ENCODE measurements at regions not wholly inside any gene's neighbourhood (a gene's known extent, or its start where the extent isn't known, plus 50 kb on each side); places are given as distances from the start of the nearest gene placed in this dataset.

DNA sequence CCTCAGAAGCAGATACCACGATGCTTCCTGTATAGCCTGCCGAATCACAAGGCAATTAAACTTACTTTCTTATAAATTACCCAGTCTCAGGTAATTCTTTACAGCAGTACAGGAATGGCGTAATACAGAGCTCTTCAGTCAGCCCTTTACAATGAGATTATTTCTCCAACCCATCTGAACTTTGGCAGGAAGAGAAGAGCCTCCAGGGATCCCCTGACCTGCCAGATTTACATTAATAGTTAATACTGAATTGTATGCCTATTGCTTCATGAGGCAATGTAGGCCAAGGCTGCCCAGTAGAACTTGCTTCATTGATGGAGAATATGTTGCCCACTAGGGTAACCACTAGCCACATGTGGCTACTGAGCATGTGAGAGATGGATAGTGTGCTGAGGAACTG, 608.7 kb downstream of the SH2D4B start:
- TF ChIP-seq, protein P1, sequence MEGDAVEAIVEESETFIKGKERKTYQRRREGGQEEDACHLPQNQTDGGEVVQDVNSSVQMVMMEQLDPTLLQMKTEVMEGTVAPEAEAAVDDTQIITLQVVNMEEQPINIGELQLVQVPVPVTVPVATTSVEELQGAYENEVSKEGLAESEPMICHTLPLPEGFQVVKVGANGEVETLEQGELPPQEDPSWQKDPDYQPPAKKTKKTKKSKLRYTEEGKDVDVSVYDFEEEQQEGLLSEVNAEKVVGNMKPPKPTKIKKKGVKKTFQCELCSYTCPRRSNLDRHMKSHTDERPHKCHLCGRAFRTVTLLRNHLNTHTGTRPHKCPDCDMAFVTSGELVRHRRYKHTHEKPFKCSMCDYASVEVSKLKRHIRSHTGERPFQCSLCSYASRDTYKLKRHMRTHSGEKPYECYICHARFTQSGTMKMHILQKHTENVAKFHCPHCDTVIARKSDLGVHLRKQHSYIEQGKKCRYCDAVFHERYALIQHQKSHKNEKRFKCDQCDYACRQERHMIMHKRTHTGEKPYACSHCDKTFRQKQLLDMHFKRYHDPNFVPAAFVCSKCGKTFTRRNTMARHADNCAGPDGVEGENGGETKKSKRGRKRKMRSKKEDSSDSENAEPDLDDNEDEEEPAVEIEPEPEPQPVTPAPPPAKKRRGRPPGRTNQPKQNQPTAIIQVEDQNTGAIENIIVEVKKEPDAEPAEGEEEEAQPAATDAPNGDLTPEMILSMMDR (IDR thresholded peaks at IDR 0.05), result no peak
- TF ChIP-seq EP300 (IDR thresholded peaks at IDR 0.05) (no peak), POLR2A (IDR thresholded peaks at IDR 0.05) (no peak)
- intact Hi-C loops (cut with DNase I), result no loop called here
- H3K27me3 ChIP-seq, result no peaks in the 10 kb centered on the region
- no peak overlapping the region for H3K4me3 ChIP-seq
- H3K36me3 ChIP-seq, result no peaks in the 10 kb centered on the region
- no peaks in the 10 kb centered on the region for H3K9me3 ChIP-seq
- 80 to 90% (median 81%) methylated on average over 3 of the region's 3 CpGs for whole genome bisulfite sequencing, 3 donors
- DNase-seq, result no peak
- no peaks in the 10 kb centered on the region for H3K4me1 ChIP-seq (ENCODE audit: insufficient read depth)
- H3K27ac ChIP-seq, result no peak overlapping the region

DNA sequence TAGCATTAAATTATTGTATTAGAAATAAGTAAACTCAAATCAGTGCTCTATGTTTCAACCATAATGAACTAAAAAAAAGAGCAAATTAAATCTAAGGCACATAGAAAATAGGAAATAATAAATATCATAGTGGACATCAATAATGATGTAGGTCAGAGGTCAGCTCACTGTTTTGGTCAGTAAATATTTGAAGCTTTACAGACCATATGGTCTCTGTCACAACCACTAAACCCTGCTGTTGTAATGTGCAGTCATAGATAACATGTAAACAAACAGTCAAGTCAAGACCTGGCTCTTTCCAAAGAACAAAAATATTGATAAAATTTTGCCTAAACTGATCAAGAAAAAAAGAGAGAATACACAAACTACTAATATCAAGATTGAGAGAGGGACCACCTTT, 615.0 kb downstream of the SH2D4B start:
- no peak for TF ChIP-seq EP300 (IDR thresholded peaks at IDR 0.05)
- TF ChIP-seq, protein P1 (IDR thresholded peaks at IDR 0.05), result no peak
- TF ChIP-seq POLR2A (IDR thresholded peaks at IDR 0.05), result no peak
- intact Hi-C loops (cut with DNase I), result no loop called here
- Histone ChIP-seq H3K36me3 (no peaks in the 10 kb centered on the region), H3K27ac (no peak overlapping the region), H3K27me3 (no peaks in the 10 kb centered on the region), H3K4me1 (ENCODE audit: insufficient read depth) (no peaks in the 10 kb centered on the region), H3K9me3 (no peaks in the 10 kb centered on the region), H3K4me3 (no peak overlapping the region)
- no peak for DNase-seq

DNA sequence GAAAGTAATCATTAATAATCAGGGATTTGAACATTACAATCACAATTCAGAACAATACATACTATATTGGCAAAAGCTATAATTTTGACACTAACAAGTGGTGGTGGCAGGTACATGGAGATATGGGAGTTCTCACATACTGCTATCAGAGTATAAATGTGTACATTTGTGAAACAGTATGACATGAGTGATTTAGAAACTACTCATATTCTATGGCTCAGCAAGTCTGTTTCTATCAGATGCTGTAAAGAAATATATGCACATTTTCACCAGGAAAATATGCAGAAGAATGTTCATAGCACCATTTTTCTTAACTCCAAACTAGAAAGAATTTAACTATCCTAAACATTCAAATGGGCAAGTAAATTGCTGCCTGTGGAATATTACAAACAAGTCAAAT, 620.0 kb downstream of the SH2D4B start:
- intact Hi-C loops (cut with DNase I), result no loop called here
- no peak for DNase-seq
- H3K27ac ChIP-seq, result no peak overlapping the region
- H3K9me3 ChIP-seq, result no peaks in the 10 kb centered on the region
- H3K4me3 ChIP-seq, result no peak overlapping the region
- H3K36me3 ChIP-seq, result no peaks in the 10 kb centered on the region
- TF ChIP-seq, protein P1 (IDR thresholded peaks at IDR 0.05), result no peak
- no peak for TF ChIP-seq POLR2A (IDR thresholded peaks at IDR 0.05)
- H3K4me1 ChIP-seq (ENCODE audit: insufficient read depth), result no peaks in the 10 kb centered on the region
- H3K27me3 ChIP-seq, result no peaks in the 10 kb centered on the region

DNA sequence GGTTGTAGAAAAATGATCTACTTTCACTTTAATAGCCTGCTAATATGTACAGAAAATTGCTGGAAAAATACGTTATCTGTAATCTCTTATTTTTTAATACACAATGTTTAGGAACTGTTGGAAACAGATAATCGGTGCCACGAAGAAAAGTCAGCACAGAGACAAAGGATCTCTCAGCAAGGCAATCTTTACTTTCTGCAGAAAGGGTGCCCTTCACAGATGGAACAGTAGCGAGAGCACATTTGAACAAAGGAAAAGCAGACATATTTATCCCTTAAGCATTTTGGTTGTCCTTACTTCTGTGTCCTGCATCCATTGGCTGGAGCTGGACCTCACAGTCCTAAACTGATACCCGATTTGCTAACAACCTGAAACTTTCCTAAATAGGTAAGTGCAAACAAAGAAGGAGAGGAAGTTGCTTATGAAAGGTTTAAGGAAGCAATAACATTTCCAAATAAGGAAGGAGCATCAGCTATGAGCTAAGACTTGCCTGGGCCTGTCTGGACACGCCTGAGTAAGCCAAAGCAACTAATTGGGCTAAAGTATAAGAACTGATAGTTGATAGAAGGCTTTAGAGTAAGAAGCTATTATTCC, 640.0 kb downstream of the SH2D4B start:
- H3K4me3 ChIP-seq, result no peak overlapping the region
- DNase-seq, result no peak
- no peaks in the 10 kb centered on the region for H3K4me1 ChIP-seq (ENCODE audit: insufficient read depth)
- no peak for TF ChIP-seq POLR2A (IDR thresholded peaks at IDR 0.05)
- TF ChIP-seq, protein P1 (IDR thresholded peaks at IDR 0.05), result no peak
- H3K27ac ChIP-seq, result no peak overlapping the region
- 78 to 89% (median 81%) methylated on average over 6 of the region's 6 CpGs for WGBS, 3 donors
- intact Hi-C loops (cut with DNase I), result no loop called here
- H3K9me3 ChIP-seq, result no peaks in the 10 kb centered on the region
- no peaks in the 10 kb centered on the region for H3K27me3 ChIP-seq
- H3K36me3 ChIP-seq, result no peaks in the 10 kb centered on the region

DNA sequence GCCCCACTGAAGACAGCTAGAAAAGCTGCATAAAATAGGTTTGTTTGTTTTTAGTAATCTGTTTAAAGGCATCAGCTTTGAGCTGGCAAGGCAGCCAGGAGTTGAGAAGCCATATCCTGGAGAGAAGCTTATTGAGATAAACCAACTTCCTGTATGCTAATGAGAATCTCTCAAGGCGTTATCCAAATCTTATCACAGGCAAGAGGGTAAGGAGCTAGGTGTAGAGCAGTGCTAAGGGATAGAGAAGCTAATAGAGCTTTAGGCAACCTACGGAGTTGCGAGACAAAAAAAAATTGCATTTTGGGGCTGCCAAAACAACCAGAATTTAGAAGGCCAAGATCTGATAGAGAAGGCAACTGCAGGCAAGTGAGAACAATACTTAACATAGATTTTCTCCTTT, 641.6 kb downstream of the SH2D4B start:
- no peak for DNase-seq
- H3K36me3 ChIP-seq, result no peaks in the 10 kb centered on the region
- WGBS, 3 donors, result 68 to 72% (median 72%) methylated on average over 3 of the region's 3 CpGs
- no peak overlapping the region for H3K27ac ChIP-seq
- intact Hi-C loops (cut with DNase I), result no loop called here
- no peaks in the 10 kb centered on the region for H3K9me3 ChIP-seq
- no peaks in the 10 kb centered on the region for H3K27me3 ChIP-seq
- H3K4me3 ChIP-seq, result no peak overlapping the region
- H3K4me1 ChIP-seq (ENCODE audit: insufficient read depth), result no peaks in the 10 kb centered on the region
- TF ChIP-seq EP300 (IDR thresholded peaks at IDR 0.05), result no peak
- TF ChIP-seq POLR2A (IDR thresholded peaks at IDR 0.05), result no peak
- TF ChIP-seq, protein P1 (IDR thresholded peaks at IDR 0.05), result no peak
